ENCODE measurements at regions not wholly inside any gene's neighbourhood (a gene's known extent, or its start where the extent isn't known, plus 50 kb on each side); places are given as distances from the start of the nearest gene placed in this dataset.

- no peak for TF ChIP-seq EGR1 (IDR thresholded peaks at IDR 0.05)
- TF ChIP-seq MAX (IDR thresholded peaks at IDR 0.05), result no peak
- TF ChIP-seq ZBTB7A (IDR thresholded peaks at IDR 0.05; ENCODE audit: low read depth), result no peak
- TF ChIP-seq USF1 (IDR thresholded peaks at IDR 0.05), result no peak
These were observed 102.9 kb upstream of the FRMD1 start for GRCh38 chr6:168181876-168182275.

Measured in Ishikawa (cell line).